ENCODE measurements at regions not wholly inside any gene's neighbourhood (a gene's known extent, or its start where the extent isn't known, plus 50 kb on each side); places are given as distances from the start of the nearest gene placed in this dataset.

GRCh38 chrX:6681521-6682145, 146.7 kb upstream of the VCX3A start:
- 68 to 77% (median 70%) methylated on average over 7 of the region's 7 CpGs for WGBS, 4 donors
- no peaks in the 10 kb centered on the region for H3K27me3 ChIP-seq
- H3K4me3 ChIP-seq = no peak overlapping the region
- no peak overlapping the region for H3K27ac ChIP-seq
- H3K4me1 ChIP-seq (replicated peaks in 1 of 2) = no peaks in the 10 kb centered on the region
- DNase-seq = no peak
- H3K36me3 ChIP-seq (replicated peaks in 1 of 2) = no peaks in the 10 kb centered on the region
- intact Hi-C loops (cut with DNase I) = no loop called here
- TF ChIP-seq CTCF (IDR thresholded peaks at IDR 0.05) (no peak), POLR2A (IDR thresholded peaks at IDR 0.05) (no peak)
- H3K9me3 ChIP-seq (replicated peaks in 1 of 3) = no peaks in the 10 kb centered on the region

GRCh38 chrX:6679988-6680387, 145.1 kb upstream of the VCX3A start:
- Histone ChIP-seq H3K4me3 (no peak overlapping the region), H3K9me3 (replicated peaks in 1 of 3) (no peaks in the 10 kb centered on the region), H3K27me3 (no peaks in the 10 kb centered on the region), H3K4me1 (replicated peaks in 1 of 2) (no peaks in the 10 kb centered on the region), H3K36me3 (replicated peaks in 1 of 2) (no peaks in the 10 kb centered on the region), H3K27ac (no peak overlapping the region)
- 70 to 87% (median 80%) methylated on average over 2 of the region's 2 CpGs for WGBS, 4 donors
- no peak for DNase-seq
- no peak for TF ChIP-seq CTCF (IDR thresholded peaks at IDR 0.05)
- no peak for TF ChIP-seq POLR2A (IDR thresholded peaks at IDR 0.05)
- intact Hi-C loops (cut with DNase I) = no loop called here

- no peak for DNase-seq
- WGBS, 4 donors = 71 to 84% (median 78%) methylated on average over 5 of the region's 5 CpGs
- intact Hi-C loops (cut with DNase I) = no loop called here
- Histone ChIP-seq H3K27ac (no peak overlapping the region), H3K27me3 (no peaks in the 10 kb centered on the region), H3K9me3 (replicated peaks in 1 of 3) (no peaks in the 10 kb centered on the region), H3K4me1 (replicated peaks in 1 of 2) (no peaks in the 10 kb centered on the region), H3K36me3 (replicated peaks in 1 of 2) (no peaks in the 10 kb centered on the region), H3K4me3 (no peak overlapping the region)
- TF ChIP-seq POLR2A (IDR thresholded peaks at IDR 0.05) = no peak
- TF ChIP-seq CTCF (IDR thresholded peaks at IDR 0.05) = no peak
These were observed 144.6 kb upstream of the VCX3A start for GRCh38 chrX:6679550-6679949.

GRCh38 chrX:6678313-6678712, 143.4 kb upstream of the VCX3A start:
- Histone ChIP-seq H3K27ac (no peak overlapping the region), H3K36me3 (replicated peaks in 1 of 2) (no peaks in the 10 kb centered on the region), H3K9me3 (replicated peaks in 1 of 3) (no peaks in the 10 kb centered on the region), H3K27me3 (no peaks in the 10 kb centered on the region), H3K4me3 (no peak overlapping the region), H3K4me1 (replicated peaks in 1 of 2) (no peaks in the 10 kb centered on the region)
- WGBS, 4 donors = 26 to 39% (median 34%) methylated on average over 7 of the region's 7 CpGs
- intact Hi-C loops (cut with DNase I) = no loop called here
- no peak for DNase-seq
- TF ChIP-seq CTCF (IDR thresholded peaks at IDR 0.05) = no peak

All from adrenal gland (tissue), 9 donors.